GM12873 (cell line): ENCODE measurements at regions not wholly inside any gene's neighbourhood (a gene's known extent, or its start where the extent isn't known, plus 50 kb on each side); places are given as distances from the start of the nearest gene placed in this dataset.

Source experiments
- TF ChIP-seq, protein P1 (sequence below): IDR thresholded peaks from 2 replicates; pipeline ENCODE4 v1.5.1; 2012; ENCODE audit warnings: low read depth, mild to moderate bottlenecking, moderate library complexity, low read length, control low read depth; ENCODE audit not compliant: insufficient read depth; ENCODE audit errors: missing control alignments

DNA sequence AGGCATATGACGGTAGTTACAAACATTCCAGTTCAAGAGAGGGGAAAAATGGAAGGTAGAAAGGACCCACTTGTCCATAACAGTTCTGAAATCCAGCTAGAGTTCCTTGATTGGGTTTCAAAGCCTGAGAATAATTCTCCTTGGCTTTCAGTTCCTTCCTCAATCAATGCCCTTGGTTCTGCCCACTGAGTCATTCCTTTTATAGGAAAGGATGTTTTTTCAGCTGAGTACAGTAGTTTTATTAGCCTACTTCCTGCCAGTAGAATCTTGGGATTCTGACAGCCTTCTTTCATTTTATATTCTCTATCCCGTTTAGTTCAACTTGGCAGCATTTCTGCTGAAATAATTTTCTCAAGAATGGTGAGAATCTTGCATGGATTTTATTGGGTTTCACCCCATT is 386.9 kb upstream of the SMC2 start:
- TF ChIP-seq, protein P1, sequence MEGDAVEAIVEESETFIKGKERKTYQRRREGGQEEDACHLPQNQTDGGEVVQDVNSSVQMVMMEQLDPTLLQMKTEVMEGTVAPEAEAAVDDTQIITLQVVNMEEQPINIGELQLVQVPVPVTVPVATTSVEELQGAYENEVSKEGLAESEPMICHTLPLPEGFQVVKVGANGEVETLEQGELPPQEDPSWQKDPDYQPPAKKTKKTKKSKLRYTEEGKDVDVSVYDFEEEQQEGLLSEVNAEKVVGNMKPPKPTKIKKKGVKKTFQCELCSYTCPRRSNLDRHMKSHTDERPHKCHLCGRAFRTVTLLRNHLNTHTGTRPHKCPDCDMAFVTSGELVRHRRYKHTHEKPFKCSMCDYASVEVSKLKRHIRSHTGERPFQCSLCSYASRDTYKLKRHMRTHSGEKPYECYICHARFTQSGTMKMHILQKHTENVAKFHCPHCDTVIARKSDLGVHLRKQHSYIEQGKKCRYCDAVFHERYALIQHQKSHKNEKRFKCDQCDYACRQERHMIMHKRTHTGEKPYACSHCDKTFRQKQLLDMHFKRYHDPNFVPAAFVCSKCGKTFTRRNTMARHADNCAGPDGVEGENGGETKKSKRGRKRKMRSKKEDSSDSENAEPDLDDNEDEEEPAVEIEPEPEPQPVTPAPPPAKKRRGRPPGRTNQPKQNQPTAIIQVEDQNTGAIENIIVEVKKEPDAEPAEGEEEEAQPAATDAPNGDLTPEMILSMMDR: no peak

DNA sequence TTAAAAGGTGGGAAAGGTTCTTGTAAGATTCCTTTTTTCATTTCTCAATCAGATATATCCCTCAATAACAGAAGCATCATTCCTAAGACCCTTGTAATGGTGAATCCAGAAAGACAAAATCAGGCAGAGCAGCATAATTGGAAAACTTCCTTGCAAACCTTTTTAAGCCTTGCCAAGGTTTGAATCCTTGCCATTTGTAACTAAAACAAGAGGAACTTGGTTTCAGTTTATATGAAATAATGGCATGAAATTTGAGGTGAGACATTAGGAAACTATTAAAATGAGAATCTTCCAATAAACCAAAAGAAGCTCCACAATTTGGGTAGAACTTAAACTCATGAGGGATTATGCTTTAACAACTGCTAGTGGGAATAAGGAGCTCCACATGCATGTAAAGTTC is 384.7 kb upstream of the SMC2 start:
- TF ChIP-seq, protein P1: no peak

DNA sequence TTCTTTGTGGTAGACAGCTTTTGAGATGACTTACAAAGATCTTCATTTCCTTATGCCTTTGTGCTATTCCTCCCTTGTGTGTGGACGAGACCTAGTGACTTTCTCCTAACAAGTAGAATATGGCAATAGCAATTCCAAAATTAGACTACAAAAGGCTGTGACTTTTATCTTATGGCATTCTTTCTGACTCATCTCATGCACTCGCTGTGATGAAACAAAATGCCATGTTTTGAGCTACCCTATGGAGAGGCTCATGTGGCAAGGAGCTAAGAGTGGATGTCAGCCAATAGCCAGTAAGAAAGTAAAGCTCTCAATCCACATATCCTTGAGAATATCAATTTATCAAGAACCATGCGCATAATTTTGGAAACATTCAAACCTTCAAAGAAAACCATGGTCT is 380.5 kb upstream of the SMC2 start:
- TF ChIP-seq, protein P1: no peak

DNA sequence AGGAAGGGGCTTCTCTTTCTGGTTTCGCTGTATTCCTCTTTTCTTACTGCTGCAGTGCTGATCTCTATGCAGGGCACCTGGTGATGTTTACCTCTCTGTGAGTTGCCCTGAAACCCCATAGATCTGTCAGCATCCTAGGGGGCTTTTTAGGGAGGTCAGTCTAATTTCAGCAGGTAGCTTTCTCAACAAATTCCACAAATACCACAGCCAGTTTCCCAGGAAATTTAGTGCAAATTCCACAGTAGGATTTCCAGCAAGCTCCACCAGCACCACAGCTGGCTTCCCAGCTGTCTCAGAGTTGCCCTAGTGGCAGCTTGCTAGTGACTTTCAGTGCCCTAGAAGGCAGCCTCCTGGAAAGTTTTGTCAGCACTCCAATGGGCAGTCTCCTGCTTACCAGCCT is 379.1 kb upstream of the SMC2 start:
- TF ChIP-seq, protein P1: no peak

DNA sequence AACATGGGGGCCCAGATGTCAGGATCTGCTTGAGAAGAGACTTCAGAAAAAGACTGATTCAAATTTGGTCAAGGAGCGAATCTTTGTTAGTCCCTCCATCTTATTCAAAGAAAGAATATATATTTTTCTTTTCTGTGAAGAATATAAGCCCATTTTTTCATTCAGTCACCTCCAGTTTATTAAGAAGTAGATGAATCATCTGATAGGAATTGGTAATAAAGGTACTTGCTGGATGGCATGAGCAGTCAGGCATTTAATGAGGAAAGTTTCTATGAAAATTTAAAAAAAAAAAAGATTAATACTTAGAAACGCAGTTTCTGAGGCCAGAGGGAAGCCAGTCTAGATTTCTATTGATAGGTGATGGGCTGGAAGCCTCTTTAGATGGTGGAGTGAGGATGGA is 373.1 kb upstream of the SMC2 start:
- TF ChIP-seq, protein P1: no peak

DNA sequence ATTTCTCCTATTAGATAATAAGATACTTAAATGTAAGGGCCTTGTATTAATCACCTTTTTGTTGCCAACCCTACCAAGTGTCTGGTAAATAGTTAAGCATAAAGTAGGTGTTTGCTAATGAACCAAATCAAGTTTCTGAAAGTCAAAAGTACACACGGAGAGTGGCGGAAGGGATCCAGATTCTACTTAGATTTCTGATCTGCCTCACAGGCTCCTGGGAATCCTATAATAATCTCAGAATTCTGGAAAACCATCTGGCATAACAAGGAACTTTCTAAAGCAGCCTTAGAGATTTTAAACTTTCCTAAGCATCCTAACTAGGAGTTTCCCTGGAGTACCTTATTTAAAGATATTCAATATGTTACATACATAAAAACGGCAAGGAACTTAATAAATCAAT is 363.2 kb upstream of the SMC2 start:
- TF ChIP-seq, protein P1: no peak

DNA sequence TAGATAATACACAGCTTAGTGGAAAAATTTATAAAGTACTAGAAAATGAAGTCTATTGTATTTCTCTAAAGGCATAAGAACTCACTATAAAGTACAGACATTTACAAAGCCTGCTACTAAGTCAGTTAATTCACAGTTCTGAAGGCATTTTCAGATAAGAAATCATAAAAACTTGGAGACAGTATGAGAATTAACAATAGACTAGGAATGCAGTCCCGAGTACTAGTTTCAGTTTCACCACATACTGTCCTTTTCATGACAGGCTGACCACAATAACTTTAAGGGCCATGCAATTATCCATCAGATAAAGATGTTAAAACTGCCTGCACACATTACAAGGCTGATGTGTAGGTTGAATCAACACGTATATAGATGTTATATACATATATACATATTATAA is 362.6 kb upstream of the SMC2 start:
- TF ChIP-seq, protein P1: no peak

DNA sequence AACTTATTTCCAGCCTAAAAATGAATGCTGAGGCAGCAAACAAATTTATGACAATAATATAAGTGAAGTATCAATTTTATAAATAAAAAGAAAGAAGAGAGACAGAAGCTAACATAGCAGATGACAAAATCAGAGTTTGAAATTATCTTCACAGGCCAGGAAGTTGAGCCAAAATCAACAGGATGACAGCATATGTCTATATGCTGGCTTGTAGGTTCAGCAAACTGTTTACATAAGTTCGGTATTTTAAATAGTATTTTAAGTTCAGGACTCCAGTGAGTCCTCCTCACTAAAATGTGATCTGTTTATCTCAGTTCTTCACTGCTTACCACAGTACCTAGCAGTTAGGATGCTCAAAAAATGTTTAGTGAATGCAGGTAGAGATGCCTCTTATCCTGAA is 359.6 kb upstream of the SMC2 start:
- TF ChIP-seq, protein P1: no peak
